Body of pancreas (tissue), 4 donors: ENCODE measurements at regions not wholly inside any gene's neighbourhood (a gene's known extent, or its start where the extent isn't known, plus 50 kb on each side); places are given as distances from the start of the nearest gene placed in this dataset.

ENCODE experiments used
- ATAC-seq: fragments of 150-250 bp; one replicate; pipeline ENCODE4 v1.9.1; 2016
- DNase-seq, 4 donors: peaks; one replicate each; pipeline ENCODE4 v3.0.0-alpha.2; 2019
- H3K27ac ChIP-seq, 4 donors: fragments of 200-600 bp; sonication (generic); 1 replicate in 3 of 4; 2 replicates in 1 of 4; pipeline versions ENCODE4 v1.5.1 to v1.6.1; 2016 to 2019; ENCODE audit warnings: mild to moderate bottlenecking in 1 of 4, mixed read lengths in 1 of 4, moderate library complexity in 1 of 4
- H3K27me3 ChIP-seq, 2 donors: fragments of 200-600 bp; sonication (generic); one replicate each; pipeline ENCODE4 v1.6.0; 2016; ENCODE audit warnings: mild to moderate bottlenecking in 1 of 2
- H3K36me3 ChIP-seq, 2 donors: fragments of 200-600 bp; sonication (generic); replicated peaks in 1 of 2; 2 replicates each; pipeline ENCODE4 v1.5.1; 2016; ENCODE audit warnings: low read depth in 2 of 2; ENCODE audit not compliant: insufficient read depth in 1 of 2
- H3K4me1 ChIP-seq: fragments of 200-600 bp; sonication (generic); one replicate; pipeline ENCODE4 v1.6.0; 2016
- H3K4me3 ChIP-seq, 2 donors: fragments of 200-600 bp; sonication (generic); 1 replicate in 1 of 2; 2 replicates in 1 of 2; pipeline ENCODE4 v1.5.1; 2016 to 2019
- H3K9me3 ChIP-seq, 3 donors: fragments of 200-600 bp; sonication (generic); 1 replicate in 2 of 3; 2 replicates in 1 of 3; pipeline ENCODE4 v1.5.1; 2016
- POLR2A ChIP-seq, 3 donors: fragments of 450-650 bp; IDR thresholded peaks; one replicate each; pipeline ENCODE4 v1.6.1; 2016; ENCODE audit warnings: antibody characterized with exemption in 3 of 3, mild to moderate bottlenecking in 2 of 3
- WGBS, 2 donors: methylation state at CpG; one replicate each; pipeline ENCODE4 v1.1.5; 2017; 5-methylcytosine and 5-hydroxymethylcytosine counted together
- intact Hi-C: fragments of 100-400 bp; cut with DNase I; formaldehyde crosslinking; loops from one replicate; pipeline ENCODE4 v1.15.1; 2023
- TF ChIP-seq, protein P1 (sequence below), 7 experiments: fragments of 450-650 bp in 4 of 7; fragments of 200-600 bp in 3 of 7; sonication (generic) in 3 of 7; IDR thresholded peaks; one replicate each; pipeline ENCODE4 v1.5.1; 2016 to 2019; ENCODE audit warnings: antibody characterized with exemption in 7 of 7

DNA sequence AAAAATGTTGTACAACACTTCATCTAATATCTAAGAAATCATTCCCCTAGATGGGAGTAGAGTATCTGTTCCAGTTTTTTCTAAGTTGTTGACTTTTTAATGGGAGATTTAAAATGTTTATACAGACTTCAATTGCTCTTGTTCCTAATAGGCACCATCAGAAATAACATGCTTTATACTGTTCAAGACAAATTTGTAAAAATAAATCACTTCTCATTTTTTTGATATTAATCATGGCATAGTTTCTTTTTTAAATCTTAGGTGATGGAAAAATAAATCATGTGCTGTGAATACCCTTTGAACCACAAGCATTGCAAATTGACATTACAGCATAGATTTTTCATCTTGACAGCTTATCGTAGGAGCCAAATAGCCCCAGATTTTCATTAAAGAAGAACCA is 473.5 kb upstream of the MGAT4C start:
- no peak for DNase-seq
- intact Hi-C loops: no loop called here
- WGBS, 2 donors: 24 to 27% methylated on average over 1 of the region's 1 CpG

DNA sequence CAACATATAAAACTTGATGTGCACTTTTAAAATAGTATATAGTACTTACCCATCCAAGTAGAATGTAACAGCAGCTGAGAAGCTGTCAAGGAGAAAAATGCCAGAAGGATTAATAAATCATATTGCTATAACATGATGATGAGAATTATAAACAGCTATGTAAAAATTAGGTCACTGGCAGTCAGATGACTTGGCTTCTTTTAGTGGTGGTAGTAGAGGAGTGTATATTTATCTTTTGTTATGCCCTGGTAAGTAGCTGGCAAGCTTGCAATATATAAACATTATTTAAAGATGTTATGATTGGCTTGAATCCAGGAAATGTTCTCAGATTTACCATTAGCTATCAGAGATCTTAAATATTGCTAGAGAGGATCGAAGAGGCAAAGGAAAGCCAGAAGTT is 471.0 kb upstream of the MGAT4C start:
- no peaks in the 10 kb centered on the region for H3K4me1 ChIP-seq
- H3K27me3 ChIP-seq: no peaks in the 10 kb centered on the region
- no peak for ATAC-seq
- H3K36me3 ChIP-seq: no peaks in the 10 kb centered on the region
- intact Hi-C loops: no loop called here
- 22 to 29% methylated on average over 1 of the region's 1 CpG for WGBS, 2 donors
- no peak for TF ChIP-seq POLR2A (IDR thresholded peaks at IDR 0.05)
- TF ChIP-seq, protein P1, sequence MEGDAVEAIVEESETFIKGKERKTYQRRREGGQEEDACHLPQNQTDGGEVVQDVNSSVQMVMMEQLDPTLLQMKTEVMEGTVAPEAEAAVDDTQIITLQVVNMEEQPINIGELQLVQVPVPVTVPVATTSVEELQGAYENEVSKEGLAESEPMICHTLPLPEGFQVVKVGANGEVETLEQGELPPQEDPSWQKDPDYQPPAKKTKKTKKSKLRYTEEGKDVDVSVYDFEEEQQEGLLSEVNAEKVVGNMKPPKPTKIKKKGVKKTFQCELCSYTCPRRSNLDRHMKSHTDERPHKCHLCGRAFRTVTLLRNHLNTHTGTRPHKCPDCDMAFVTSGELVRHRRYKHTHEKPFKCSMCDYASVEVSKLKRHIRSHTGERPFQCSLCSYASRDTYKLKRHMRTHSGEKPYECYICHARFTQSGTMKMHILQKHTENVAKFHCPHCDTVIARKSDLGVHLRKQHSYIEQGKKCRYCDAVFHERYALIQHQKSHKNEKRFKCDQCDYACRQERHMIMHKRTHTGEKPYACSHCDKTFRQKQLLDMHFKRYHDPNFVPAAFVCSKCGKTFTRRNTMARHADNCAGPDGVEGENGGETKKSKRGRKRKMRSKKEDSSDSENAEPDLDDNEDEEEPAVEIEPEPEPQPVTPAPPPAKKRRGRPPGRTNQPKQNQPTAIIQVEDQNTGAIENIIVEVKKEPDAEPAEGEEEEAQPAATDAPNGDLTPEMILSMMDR (IDR thresholded peaks at IDR 0.05): no peak
- no peaks in the 10 kb centered on the region for H3K9me3 ChIP-seq
- no peak overlapping the region for H3K27ac ChIP-seq
- H3K4me3 ChIP-seq: no peak overlapping the region
- no peak for DNase-seq

More for the DNA sequence above, 473.5 kb upstream of the MGAT4C start:
- Histone ChIP-seq H3K27me3 (no peaks in the 10 kb centered on the region), H3K4me3 (no peak overlapping the region), H3K4me1 (no peaks in the 10 kb centered on the region), H3K27ac (no peak overlapping the region), H3K9me3 (no peaks in the 10 kb centered on the region), H3K36me3 (no peaks in the 10 kb centered on the region)
- no peak for ATAC-seq
- TF ChIP-seq, protein P1 (IDR thresholded peaks at IDR 0.05): no peak
- TF ChIP-seq POLR2A (IDR thresholded peaks at IDR 0.05): no peak

DNA sequence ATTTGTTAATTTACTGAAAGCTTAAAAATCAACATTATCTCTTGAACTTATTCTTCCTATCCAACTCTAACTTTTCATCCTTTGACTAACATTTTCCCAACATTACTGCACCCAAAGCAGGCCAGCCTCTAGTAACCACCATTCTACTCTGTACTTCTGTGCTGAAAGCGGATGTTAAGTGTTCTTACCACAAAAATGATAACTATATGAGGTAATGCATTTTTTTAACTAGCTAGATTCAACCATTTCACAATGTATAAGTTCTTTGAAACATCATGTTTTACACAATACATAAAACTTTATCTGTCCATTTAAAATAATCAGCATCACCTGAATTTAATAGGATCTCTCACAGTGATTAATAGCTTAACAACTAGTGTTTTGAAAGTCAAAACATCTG is 468.5 kb upstream of the MGAT4C start:
- no peaks in the 10 kb centered on the region for H3K4me1 ChIP-seq
- H3K9me3 ChIP-seq: no peaks in the 10 kb centered on the region
- TF ChIP-seq, protein P1 (IDR thresholded peaks at IDR 0.05): no peak
- no peak for TF ChIP-seq POLR2A (IDR thresholded peaks at IDR 0.05)
- intact Hi-C loops: no loop called here
- no peak overlapping the region for H3K4me3 ChIP-seq
- H3K27ac ChIP-seq: no peak overlapping the region
- H3K27me3 ChIP-seq: no peaks in the 10 kb centered on the region
- no peak for ATAC-seq
- WGBS, 2 donors: 71 to 82% methylated on average over 1 of the region's 1 CpG
- DNase-seq: no peak
- H3K36me3 ChIP-seq: no peaks in the 10 kb centered on the region

DNA sequence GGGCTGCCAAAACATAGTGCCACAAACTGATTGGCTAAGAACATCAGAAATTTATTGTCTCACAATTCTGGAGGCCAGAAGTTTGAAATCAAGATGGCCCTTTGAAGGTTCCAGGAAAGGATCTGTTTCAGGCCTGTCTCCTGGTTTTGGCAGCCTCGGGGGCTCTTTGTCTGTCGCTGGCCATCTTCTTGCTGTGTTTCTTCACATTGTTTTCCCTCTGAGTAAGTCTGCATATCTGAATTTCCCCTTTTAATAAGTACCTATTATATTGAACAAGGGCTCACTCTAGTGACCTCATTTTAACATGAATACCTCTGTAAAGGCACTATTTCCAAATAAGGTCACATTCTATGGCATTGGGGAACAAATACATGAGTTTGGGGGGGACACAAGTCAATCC is 467.1 kb upstream of the MGAT4C start:
- no peak overlapping the region for H3K27ac ChIP-seq
- no peaks in the 10 kb centered on the region for H3K4me1 ChIP-seq
- DNase-seq (no peak), ATAC-seq (no peak)
- H3K4me3 ChIP-seq: no peak overlapping the region
- intact Hi-C loops: no loop called here
- H3K36me3 ChIP-seq: no peaks in the 10 kb centered on the region
- TF ChIP-seq, protein P1 (IDR thresholded peaks at IDR 0.05): no peak
- TF ChIP-seq POLR2A (IDR thresholded peaks at IDR 0.05): no peak
- no peaks in the 10 kb centered on the region for H3K9me3 ChIP-seq
- no peaks in the 10 kb centered on the region for H3K27me3 ChIP-seq
- 74% methylated on average over 2 of the region's 2 CpGs for WGBS, 2 donors

DNA sequence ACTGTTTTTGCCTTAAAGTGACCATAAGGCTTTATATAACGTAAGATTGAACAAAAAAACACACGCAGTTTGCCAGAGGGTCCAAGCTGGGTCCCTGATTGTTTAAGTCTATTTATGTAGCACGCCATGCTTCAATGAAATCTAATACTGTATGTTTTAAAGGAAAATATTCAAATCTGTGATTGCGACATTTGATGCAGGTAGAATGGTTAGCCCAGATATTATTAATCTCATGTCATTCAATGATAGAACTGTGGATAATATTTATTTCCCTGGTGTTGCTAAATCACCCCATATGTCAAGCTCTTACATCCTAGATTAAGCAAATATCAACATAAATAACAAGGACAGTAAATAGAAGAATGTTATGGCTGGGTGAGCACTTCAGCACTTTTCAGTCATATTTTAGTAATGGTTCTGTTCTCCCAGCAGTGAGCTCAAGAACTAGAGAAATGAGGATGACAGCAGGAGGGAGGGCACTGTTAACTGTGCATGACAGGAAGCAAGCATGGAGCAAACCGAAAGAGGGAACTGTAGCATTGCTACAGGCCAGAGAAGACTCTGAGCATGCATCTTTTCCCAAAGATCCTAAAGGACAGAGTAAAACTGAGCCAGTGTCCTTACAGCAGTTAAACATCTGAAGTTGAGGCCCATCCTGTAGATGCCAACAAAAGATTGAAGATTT is 465.7 kb upstream of the MGAT4C start:
- Histone ChIP-seq H3K27me3 (no peaks in the 10 kb centered on the region), H3K4me1 (no peaks in the 10 kb centered on the region), H3K27ac (no peak overlapping the region), H3K36me3 (no peaks in the 10 kb centered on the region), H3K9me3 (no peaks in the 10 kb centered on the region), H3K4me3 (no peak overlapping the region)
- no peak for DNase-seq
- no peak for TF ChIP-seq POLR2A (IDR thresholded peaks at IDR 0.05)
- TF ChIP-seq, protein P1 (IDR thresholded peaks at IDR 0.05): no peak
- no peak for ATAC-seq
- 69 to 70% methylated on average over 5 of the region's 5 CpGs for WGBS, 2 donors
- intact Hi-C loops: no loop called here
